KMS-11 (cell line): ENCODE measurements at regions not wholly inside any gene's neighbourhood (a gene's known extent, or its start where the extent isn't known, plus 50 kb on each side); places are given as distances from the start of the nearest gene placed in this dataset.

Experiments
- H2AFZ ChIP-seq: fragments of 200-600 bp; sonication (generic); 2 replicates; pipeline ENCODE4 v1.6.1; 2016; ENCODE audit warnings: antibody characterized with exemption, mixed run types, low read depth
- H3K27ac ChIP-seq: fragments of 200-600 bp; sonication (generic); 2 replicates; pipeline ENCODE4 v1.6.1; 2016; ENCODE audit warnings: mild to moderate bottlenecking, mixed run types
- H3K27me3 ChIP-seq: fragments of 200-600 bp; sonication (generic); 2 replicates; pipeline ENCODE4 v1.6.1; 2017; ENCODE audit warnings: mild to moderate bottlenecking, low read depth, mixed run types, moderate library complexity; ENCODE audit not compliant: insufficient read depth
- H3K36me3 ChIP-seq: fragments of 200-600 bp; sonication (generic); 2 replicates; pipeline ENCODE4 v1.6.1; 2017; ENCODE audit warnings: mild to moderate bottlenecking, mixed run types; ENCODE audit not compliant: insufficient read depth
- H3K4me1 ChIP-seq: fragments of 200-600 bp; sonication (generic); 2 replicates; pipeline ENCODE4 v1.6.1; 2016; ENCODE audit warnings: mild to moderate bottlenecking, low read depth, mixed run types; ENCODE audit not compliant: poor library complexity, severe bottlenecking
- H3K4me2 ChIP-seq: fragments of 200-600 bp; sonication (generic); 2 replicates; pipeline ENCODE4 v1.7.0; 2016; ENCODE audit warnings: mild to moderate bottlenecking, mixed run types
- H3K4me3 ChIP-seq: fragments of 200-600 bp; sonication (generic); IDR thresholded peaks from 2 replicates; pipeline ENCODE4 v1.6.1; 2017; ENCODE audit warnings: low read depth, low read length, mixed read lengths; ENCODE audit not compliant: insufficient read depth
- H3K79me2 ChIP-seq: fragments of 200-600 bp; sonication (generic); 2 replicates; pipeline ENCODE4 v1.6.1; 2016; ENCODE audit warnings: low read depth, mixed run types; ENCODE audit not compliant: insufficient read depth
- H3K9ac ChIP-seq: fragments of 200-600 bp; sonication (generic); 2 replicates; pipeline ENCODE4 v1.6.1; 2016; ENCODE audit warnings: mild to moderate bottlenecking, mixed run types
- H4K20me1 ChIP-seq: fragments of 200-600 bp; sonication (generic); 2 replicates; pipeline ENCODE4 v1.6.1; 2016; ENCODE audit warnings: mild to moderate bottlenecking, mixed run types; ENCODE audit not compliant: insufficient read depth
- TF ChIP-seq, protein P1 (sequence below): fragments of 200-600 bp; sonication (generic); conservative IDR thresholded peaks from 2 replicates; pipeline ENCODE4 v1.6.1; 2017; ENCODE audit warnings: low read depth, mild to moderate bottlenecking, antibody characterized with exemption, low read length, moderate library complexity, mixed read lengths

DNA sequence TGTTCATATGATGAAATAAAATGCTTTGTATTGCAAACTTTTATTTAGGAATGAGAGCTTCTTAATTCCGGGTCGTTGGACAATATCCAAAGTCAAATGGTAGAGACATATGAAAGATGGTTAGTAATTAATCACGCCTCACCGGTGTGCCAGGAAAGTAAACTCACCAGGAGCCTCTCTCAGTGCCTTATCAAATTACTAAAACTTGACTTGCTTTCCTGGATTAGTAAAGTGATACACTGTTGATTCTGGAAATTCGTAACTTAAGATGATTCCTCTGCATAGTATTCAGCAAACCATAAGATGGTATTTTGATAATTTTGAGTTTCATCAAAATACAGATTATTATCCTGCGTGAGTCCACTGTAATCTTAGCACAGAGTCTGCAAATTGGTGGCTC lies 115.2 kb downstream of the PAX1 start:
- Histone ChIP-seq H3K9ac (no peak overlapping the region), H4K20me1 (no peaks in the 10 kb centered on the region), H3K27me3 (no peaks in the 10 kb centered on the region), H3K4me3 (no peak overlapping the region), H3K4me2 (peak overlapping the region; percentile 17; the same call in 1 of the 2 replicates), H3K36me3 (no peaks in the 10 kb centered on the region), H3K27ac (no peak overlapping the region), H3K4me1 (peaks cover 30% of the 10 kb centered on the region), H3K79me2 (no peaks in the 10 kb centered on the region), H2AFZ (no peak overlapping the region)
- TF ChIP-seq, protein P1, sequence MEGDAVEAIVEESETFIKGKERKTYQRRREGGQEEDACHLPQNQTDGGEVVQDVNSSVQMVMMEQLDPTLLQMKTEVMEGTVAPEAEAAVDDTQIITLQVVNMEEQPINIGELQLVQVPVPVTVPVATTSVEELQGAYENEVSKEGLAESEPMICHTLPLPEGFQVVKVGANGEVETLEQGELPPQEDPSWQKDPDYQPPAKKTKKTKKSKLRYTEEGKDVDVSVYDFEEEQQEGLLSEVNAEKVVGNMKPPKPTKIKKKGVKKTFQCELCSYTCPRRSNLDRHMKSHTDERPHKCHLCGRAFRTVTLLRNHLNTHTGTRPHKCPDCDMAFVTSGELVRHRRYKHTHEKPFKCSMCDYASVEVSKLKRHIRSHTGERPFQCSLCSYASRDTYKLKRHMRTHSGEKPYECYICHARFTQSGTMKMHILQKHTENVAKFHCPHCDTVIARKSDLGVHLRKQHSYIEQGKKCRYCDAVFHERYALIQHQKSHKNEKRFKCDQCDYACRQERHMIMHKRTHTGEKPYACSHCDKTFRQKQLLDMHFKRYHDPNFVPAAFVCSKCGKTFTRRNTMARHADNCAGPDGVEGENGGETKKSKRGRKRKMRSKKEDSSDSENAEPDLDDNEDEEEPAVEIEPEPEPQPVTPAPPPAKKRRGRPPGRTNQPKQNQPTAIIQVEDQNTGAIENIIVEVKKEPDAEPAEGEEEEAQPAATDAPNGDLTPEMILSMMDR, result no peak

DNA sequence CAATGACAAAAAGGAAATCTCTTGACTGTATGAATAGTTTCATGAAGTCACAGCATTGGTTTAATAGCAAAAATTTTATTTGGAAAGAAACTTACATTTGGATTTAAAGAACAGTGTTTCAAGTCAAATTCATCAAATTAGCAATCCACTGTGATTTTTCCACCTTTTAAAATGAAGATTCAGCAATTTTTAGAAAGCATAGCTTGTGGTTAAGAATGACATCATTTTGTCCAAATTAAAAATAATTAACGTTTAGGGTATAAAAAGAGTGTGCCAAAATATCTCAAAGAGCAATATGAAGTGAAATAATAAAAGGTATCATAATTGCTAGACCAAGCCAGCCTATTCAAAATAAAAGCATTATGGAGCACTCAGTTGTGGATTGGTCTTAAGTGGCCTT lies 114.6 kb downstream of the PAX1 start:
- Histone ChIP-seq H3K4me3 (no peak overlapping the region), H3K27ac (no peak overlapping the region), H4K20me1 (no peaks in the 10 kb centered on the region), H3K9ac (no peak overlapping the region), H3K36me3 (no peaks in the 10 kb centered on the region), H3K4me2 (no peak overlapping the region; the same call in 1 of the 2 replicates), H3K27me3 (no peaks in the 10 kb centered on the region), H3K79me2 (no peaks in the 10 kb centered on the region), H2AFZ (no peak overlapping the region), H3K4me1 (peaks cover 27% of the 10 kb centered on the region)
- TF ChIP-seq, protein P1, result no peak

DNA sequence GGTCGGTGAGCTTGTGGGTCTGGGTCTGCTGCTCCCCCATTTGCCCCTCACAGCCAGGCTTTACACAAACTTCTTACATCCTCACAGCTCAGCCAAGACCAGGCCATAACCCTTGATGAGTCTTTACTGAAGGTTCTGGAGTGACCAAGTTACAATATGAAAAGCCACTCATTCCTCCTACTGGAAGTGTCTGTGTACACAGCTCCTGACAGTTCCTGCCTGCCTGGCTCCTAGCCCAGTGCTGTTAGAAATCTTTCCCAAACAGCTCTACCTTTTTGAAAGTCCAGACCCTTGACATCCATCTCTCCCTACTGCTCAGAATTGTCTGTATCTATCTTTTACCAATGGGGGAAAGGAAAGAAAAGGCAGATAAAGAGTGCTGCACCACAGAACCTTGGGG lies 106.9 kb downstream of the PAX1 start:
- no peak overlapping the region for H3K4me3 ChIP-seq
- no peaks in the 10 kb centered on the region for H3K4me1 ChIP-seq
- no peaks in the 10 kb centered on the region for H3K79me2 ChIP-seq
- H3K4me2 ChIP-seq, result no peak overlapping the region
- TF ChIP-seq, protein P1, result no peak
- no peak overlapping the region for H3K27ac ChIP-seq
- no peaks in the 10 kb centered on the region for H3K27me3 ChIP-seq
- H4K20me1 ChIP-seq, result no peaks in the 10 kb centered on the region
- no peak overlapping the region for H3K9ac ChIP-seq
- no peak overlapping the region for H2AFZ ChIP-seq
- no peaks in the 10 kb centered on the region for H3K36me3 ChIP-seq

DNA sequence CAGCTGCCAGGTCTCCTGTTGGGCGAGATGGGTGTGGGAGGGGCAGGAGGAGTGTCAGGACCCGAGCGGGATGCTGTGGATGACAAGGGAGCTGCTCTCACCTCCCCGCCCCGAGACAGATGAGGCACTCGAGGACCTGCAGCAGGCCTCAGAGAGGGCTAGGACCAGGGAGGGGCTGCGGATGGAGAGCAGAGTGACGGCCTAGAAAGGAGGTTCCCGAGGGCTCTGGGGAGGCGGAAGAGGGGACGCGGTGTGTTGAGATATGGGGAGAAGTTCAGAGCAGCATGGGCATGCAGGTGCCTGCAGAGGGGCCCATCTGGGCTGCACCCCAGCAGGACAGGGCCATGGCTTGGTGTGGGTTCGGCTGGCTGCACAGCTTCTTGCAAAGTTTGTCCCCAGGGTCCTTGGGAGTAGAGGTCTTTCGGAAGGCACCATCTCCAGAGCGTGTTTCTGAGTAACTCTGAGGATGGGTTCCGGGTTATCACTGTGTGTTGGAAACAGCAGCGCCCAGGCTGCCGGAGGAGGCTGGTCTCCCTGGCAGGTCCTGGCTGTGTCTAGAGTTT lies 104.6 kb downstream of the PAX1 start:
- Histone ChIP-seq H3K79me2 (no peaks in the 10 kb centered on the region), H3K36me3 (no peaks in the 10 kb centered on the region), H3K9ac (no peak overlapping the region), H3K4me2 (no peak overlapping the region), H2AFZ (no peak overlapping the region), H3K4me3 (no peak overlapping the region), H3K27me3 (no peaks in the 10 kb centered on the region), H4K20me1 (no peaks in the 10 kb centered on the region), H3K27ac (no peak overlapping the region), H3K4me1 (no peaks in the 10 kb centered on the region)
- TF ChIP-seq, protein P1, result no peak
